Fibroblast of mammary gland (primary cell): ENCODE measurements at regions not wholly inside any gene's neighbourhood (a gene's known extent, or its start where the extent isn't known, plus 50 kb on each side); places are given as distances from the start of the nearest gene placed in this dataset.
A peak's percentile ranks its signal among the peaks of the same experiment; 100 is the strongest.

Experiments
- DNase-seq: peaks from one replicate; pipeline ENCODE4 v3.0.0-alpha.2; 2010; ENCODE audit warnings: low read depth
- H3K4me3 ChIP-seq: 2 replicates; pipeline ENCODE4 v1.5.1; 2011; ENCODE audit warnings: low read depth, mild to moderate bottlenecking, low read length, moderate library complexity; ENCODE audit not compliant: control insufficient read depth
- TF ChIP-seq, protein P1 (sequence below): conservative IDR thresholded peaks from 2 replicates; pipeline ENCODE4 v1.5.1; 2011; ENCODE audit warnings: low read depth, low read length, inconsistent platforms; ENCODE audit not compliant: control insufficient read depth, insufficient read depth

DNA sequence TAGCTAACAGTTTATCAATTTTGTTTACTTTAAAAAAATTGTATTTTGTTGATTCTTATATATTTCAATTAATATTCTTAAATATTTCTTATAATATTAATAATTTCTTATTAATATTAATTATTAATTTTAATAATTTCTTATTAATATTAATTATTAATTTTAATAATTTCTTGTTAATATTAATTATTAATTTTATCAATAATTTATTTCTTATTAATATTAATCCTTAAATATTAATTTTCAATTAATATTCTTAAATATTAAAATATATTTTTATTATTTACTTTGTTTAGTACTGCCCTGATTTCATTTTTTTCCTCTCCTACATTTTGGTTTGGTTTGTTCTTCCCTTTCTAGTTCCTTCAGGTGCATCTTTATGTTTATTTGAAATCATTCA, 1208.1 kb downstream of the LRFN5 start:
- H3K4me3 ChIP-seq, result no peak overlapping the region
- TF ChIP-seq, protein P1, sequence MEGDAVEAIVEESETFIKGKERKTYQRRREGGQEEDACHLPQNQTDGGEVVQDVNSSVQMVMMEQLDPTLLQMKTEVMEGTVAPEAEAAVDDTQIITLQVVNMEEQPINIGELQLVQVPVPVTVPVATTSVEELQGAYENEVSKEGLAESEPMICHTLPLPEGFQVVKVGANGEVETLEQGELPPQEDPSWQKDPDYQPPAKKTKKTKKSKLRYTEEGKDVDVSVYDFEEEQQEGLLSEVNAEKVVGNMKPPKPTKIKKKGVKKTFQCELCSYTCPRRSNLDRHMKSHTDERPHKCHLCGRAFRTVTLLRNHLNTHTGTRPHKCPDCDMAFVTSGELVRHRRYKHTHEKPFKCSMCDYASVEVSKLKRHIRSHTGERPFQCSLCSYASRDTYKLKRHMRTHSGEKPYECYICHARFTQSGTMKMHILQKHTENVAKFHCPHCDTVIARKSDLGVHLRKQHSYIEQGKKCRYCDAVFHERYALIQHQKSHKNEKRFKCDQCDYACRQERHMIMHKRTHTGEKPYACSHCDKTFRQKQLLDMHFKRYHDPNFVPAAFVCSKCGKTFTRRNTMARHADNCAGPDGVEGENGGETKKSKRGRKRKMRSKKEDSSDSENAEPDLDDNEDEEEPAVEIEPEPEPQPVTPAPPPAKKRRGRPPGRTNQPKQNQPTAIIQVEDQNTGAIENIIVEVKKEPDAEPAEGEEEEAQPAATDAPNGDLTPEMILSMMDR, result no peak
- DNase-seq, result no peak

DNA sequence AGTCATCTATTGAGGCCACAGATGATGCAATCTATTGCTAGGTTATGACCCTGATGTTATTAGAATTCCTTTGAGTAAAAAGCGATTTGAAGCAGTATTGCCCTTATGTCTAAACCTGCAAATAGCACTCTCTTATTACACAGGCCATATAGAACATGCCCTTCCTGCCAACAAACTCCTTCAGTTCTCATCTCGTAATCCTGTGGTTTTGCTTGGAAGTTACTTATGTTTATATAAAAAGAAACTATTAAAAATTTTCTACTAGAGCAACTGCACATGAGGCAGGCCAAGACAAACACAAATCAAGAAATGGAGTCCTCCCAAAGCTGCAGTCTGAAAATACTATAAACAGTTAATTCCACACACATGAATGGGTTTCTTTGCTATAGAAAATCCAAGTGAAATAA, 1200.2 kb downstream of the LRFN5 start:
- no peak overlapping the region for H3K4me3 ChIP-seq
- TF ChIP-seq, protein P1, result no peak
- DNase-seq, result peak; percentile 81

DNA sequence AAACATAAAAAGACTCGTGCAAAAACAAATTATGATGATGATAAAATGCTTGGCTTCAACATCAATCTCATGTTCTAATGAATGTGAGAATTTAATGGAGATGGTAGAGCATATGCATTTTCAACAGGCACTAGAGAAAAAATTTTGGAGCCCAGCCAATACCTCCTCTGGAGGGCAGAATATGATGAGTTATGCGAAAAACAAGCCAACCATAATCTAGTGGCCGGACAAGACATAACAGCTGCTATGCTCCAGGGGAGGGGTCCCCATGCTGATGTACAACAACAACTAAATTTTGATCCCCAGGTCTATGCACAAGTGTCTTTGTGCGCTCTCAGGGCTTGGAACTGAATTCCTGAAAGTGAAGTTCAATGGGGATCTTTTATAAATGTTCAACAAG, 1197.5 kb downstream of the LRFN5 start:
- no peak overlapping the region for H3K4me3 ChIP-seq
- DNase-seq, result no peak
- TF ChIP-seq, protein P1, result no peak

DNA sequence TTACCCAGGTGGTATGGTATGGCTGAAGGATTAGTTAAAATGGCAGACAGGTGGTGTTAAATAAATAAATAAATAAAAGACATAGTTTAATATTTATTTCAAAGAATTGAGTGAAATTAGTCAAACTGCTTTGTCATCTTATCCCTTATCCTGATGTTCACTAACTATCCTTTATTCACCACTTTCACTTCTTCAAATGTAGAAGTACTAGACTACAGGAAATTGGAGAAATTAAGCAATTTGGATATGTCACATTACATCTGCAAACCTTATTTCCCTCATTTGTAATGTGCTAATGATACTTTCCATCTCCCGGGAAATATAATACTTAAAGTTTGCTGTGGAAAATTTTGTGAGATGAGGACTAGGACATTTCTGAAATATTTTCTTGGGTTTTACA, 1195.7 kb downstream of the LRFN5 start:
- TF ChIP-seq, protein P1, result no peak
- no peak overlapping the region for H3K4me3 ChIP-seq
- DNase-seq, result no peak

DNA sequence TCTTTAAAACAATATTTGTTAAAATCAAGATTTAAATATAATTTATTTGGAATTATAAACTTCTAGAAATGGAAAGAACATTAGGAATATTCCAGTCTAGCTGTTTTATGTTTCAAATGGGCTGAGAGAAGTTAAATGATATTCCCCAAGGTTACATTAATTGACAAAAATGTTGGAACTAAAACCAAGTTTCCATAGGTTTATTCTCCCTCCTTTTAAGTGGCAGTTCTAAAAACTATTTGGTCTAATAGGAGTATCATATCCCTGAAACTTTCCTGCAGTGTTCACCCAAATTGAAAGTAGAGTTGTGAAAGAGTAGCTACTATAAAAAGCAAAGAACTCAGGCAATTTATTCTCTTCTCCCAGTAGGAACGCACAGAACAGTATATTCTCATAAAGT, 1185.5 kb downstream of the LRFN5 start:
- no peak overlapping the region for H3K4me3 ChIP-seq
- DNase-seq, result no peak
- TF ChIP-seq, protein P1, result no peak

DNA sequence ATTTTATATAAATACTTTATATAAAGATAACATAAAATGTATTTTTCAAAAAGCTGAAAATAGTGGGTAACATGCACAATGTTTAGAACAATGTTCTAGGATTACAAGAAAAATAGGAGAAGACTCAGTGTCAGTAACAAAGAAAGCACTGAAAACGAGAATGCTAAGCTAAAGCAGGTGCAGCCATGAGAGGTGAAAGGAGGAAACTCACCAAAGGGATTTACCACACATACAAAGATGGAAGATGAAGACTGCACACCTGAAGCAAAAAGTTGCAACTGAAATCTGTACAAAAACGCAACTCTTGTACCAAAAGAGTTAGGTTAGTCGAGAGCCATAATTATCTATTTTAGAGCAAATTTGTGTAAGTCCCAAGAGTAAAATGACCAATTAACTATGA, 1176.1 kb downstream of the LRFN5 start:
- TF ChIP-seq, protein P1, result no peak
- DNase-seq, result no peak
- H3K4me3 ChIP-seq, result no peak overlapping the region

DNA sequence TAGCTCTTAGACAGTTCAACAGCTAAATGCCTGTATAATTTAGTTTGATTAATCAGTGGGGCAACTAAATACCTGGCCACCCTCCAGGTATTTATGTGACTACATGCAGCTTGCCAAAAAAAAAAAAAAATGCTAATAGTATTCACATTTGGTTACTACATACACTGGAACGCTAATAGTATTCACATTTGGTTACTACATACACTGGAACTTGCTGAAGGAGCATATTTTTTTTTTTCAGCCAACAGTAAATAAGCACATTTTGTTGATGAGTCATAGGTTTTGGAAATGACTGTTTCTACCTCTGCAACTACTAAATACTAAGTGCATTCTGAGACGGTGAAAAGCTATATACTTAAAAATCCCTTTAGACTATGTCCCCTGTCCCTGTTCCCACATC, 1172.3 kb downstream of the LRFN5 start:
- DNase-seq, result peak; percentile 53
- no peak overlapping the region for H3K4me3 ChIP-seq
- TF ChIP-seq, protein P1, result no peak
